ENCODE measurements at regions not wholly inside any gene's neighbourhood (a gene's known extent, or its start where the extent isn't known, plus 50 kb on each side); places are given as distances from the start of the nearest gene placed in this dataset.

DNA sequence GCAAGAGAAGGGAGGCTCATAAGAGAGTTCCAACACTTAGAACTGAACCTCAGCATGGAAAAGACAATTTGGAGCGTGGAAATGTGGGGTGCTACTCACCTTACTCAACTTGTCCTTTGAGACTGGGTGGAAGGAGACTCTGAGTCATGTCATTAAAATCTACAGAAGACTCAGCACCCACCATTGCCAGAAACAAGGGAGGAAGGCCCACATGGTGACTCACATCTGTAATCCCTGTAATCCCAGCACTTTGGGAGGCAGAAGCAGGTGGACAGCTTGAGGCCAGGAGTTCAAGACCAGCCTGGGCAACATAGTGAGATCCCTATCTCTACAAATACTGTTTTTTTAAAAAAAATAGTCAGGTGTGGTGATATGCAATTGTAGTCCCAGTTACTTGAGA is 161.9 kb upstream of the UBE3A start:
- no peak overlapping the region for H3K27ac ChIP-seq (ENCODE audit: low read depth, low read length)
- H3K27me3 ChIP-seq (ENCODE audit: insufficient read depth, low read length) = no peaks in the 10 kb centered on the region
- H3K4me3 ChIP-seq (ENCODE audit: insufficient read depth, low read length) = no peak overlapping the region
- no peaks in the 10 kb centered on the region for H3K79me2 ChIP-seq (ENCODE audit: insufficient read depth, low read length)
- no peak overlapping the region for H3K4me2 ChIP-seq (ENCODE audit: insufficient read depth, low read length)
- DNase-seq (ENCODE audit: insufficient read length, low spot score, missing footprints) = no peak
- no peaks in the 10 kb centered on the region for H4K20me1 ChIP-seq (ENCODE audit: insufficient read depth, low read length)
- no peaks in the 10 kb centered on the region for H3K4me1 ChIP-seq (ENCODE audit: insufficient read depth, low read length)
- no peaks in the 10 kb centered on the region for H3K36me3 ChIP-seq (ENCODE audit: insufficient read depth, low read length)
- TF ChIP-seq, protein P1, sequence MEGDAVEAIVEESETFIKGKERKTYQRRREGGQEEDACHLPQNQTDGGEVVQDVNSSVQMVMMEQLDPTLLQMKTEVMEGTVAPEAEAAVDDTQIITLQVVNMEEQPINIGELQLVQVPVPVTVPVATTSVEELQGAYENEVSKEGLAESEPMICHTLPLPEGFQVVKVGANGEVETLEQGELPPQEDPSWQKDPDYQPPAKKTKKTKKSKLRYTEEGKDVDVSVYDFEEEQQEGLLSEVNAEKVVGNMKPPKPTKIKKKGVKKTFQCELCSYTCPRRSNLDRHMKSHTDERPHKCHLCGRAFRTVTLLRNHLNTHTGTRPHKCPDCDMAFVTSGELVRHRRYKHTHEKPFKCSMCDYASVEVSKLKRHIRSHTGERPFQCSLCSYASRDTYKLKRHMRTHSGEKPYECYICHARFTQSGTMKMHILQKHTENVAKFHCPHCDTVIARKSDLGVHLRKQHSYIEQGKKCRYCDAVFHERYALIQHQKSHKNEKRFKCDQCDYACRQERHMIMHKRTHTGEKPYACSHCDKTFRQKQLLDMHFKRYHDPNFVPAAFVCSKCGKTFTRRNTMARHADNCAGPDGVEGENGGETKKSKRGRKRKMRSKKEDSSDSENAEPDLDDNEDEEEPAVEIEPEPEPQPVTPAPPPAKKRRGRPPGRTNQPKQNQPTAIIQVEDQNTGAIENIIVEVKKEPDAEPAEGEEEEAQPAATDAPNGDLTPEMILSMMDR (IDR thresholded peaks at IDR 0.05; ENCODE audit: extremely low read depth, low read depth, low read length) = no peak
- no peaks in the 10 kb centered on the region for H3K9me3 ChIP-seq (ENCODE audit: low read depth, low read length)
- H2AFZ ChIP-seq (ENCODE audit: low read length) = no peak overlapping the region

GRCh38 chr15:25597571-25597970 is 158.7 kb upstream of the UBE3A start:
- TF ChIP-seq, protein P1 (IDR thresholded peaks at IDR 0.05; ENCODE audit: extremely low read depth, low read depth, low read length) = no peak
- H3K79me2 ChIP-seq (ENCODE audit: insufficient read depth, low read length) = no peaks in the 10 kb centered on the region
- H4K20me1 ChIP-seq (ENCODE audit: insufficient read depth, low read length) = no peaks in the 10 kb centered on the region
- no peak overlapping the region for H3K4me2 ChIP-seq (ENCODE audit: insufficient read depth, low read length)
- H3K9me3 ChIP-seq (ENCODE audit: low read depth, low read length) = no peaks in the 10 kb centered on the region
- no peak overlapping the region for H3K4me3 ChIP-seq (ENCODE audit: insufficient read depth, low read length)
- H2AFZ ChIP-seq (ENCODE audit: low read length) = no peak overlapping the region
- no peaks in the 10 kb centered on the region for H3K36me3 ChIP-seq (ENCODE audit: insufficient read depth, low read length)
- no peaks in the 10 kb centered on the region for H3K4me1 ChIP-seq (ENCODE audit: insufficient read depth, low read length)
- no peak overlapping the region for H3K27ac ChIP-seq (ENCODE audit: low read depth, low read length)
- H3K27me3 ChIP-seq (ENCODE audit: insufficient read depth, low read length) = no peaks in the 10 kb centered on the region
- no peak for DNase-seq (ENCODE audit: insufficient read length, low spot score, missing footprints)

GRCh38 chr15:25596644-25597562 is 158.1 kb upstream of the UBE3A start:
- Histone ChIP-seq H3K4me1 (ENCODE audit: insufficient read depth, low read length) (no peaks in the 10 kb centered on the region), H3K9me3 (ENCODE audit: low read depth, low read length) (no peaks in the 10 kb centered on the region), H3K4me2 (ENCODE audit: insufficient read depth, low read length) (no peak overlapping the region), H2AFZ (ENCODE audit: low read length) (no peak overlapping the region), H3K27me3 (ENCODE audit: insufficient read depth, low read length) (no peaks in the 10 kb centered on the region), H3K4me3 (ENCODE audit: insufficient read depth, low read length) (no peak overlapping the region), H3K79me2 (ENCODE audit: insufficient read depth, low read length) (no peaks in the 10 kb centered on the region), H4K20me1 (ENCODE audit: insufficient read depth, low read length) (no peaks in the 10 kb centered on the region), H3K36me3 (ENCODE audit: insufficient read depth, low read length) (no peaks in the 10 kb centered on the region), H3K27ac (ENCODE audit: low read depth, low read length) (no peak overlapping the region)
- TF ChIP-seq, protein P1 (IDR thresholded peaks at IDR 0.05; ENCODE audit: extremely low read depth, low read depth, low read length) = no peak
- no peak for DNase-seq (ENCODE audit: insufficient read length, low spot score, missing footprints)

- Histone ChIP-seq H2AFZ (ENCODE audit: low read length) (no peak overlapping the region), H3K79me2 (ENCODE audit: insufficient read depth, low read length) (no peaks in the 10 kb centered on the region), H3K4me3 (ENCODE audit: insufficient read depth, low read length) (no peak overlapping the region), H3K9me3 (ENCODE audit: low read depth, low read length) (no peaks in the 10 kb centered on the region), H3K36me3 (ENCODE audit: insufficient read depth, low read length) (no peaks in the 10 kb centered on the region), H3K4me2 (ENCODE audit: insufficient read depth, low read length) (no peak overlapping the region), H3K27me3 (ENCODE audit: insufficient read depth, low read length) (no peaks in the 10 kb centered on the region), H3K27ac (ENCODE audit: low read depth, low read length) (no peak overlapping the region), H3K4me1 (ENCODE audit: insufficient read depth, low read length) (no peaks in the 10 kb centered on the region), H4K20me1 (ENCODE audit: insufficient read depth, low read length) (no peaks in the 10 kb centered on the region)
- TF ChIP-seq, protein P1 (IDR thresholded peaks at IDR 0.05; ENCODE audit: extremely low read depth, low read depth, low read length) = no peak
- DNase-seq (ENCODE audit: insufficient read length, low spot score, missing footprints) = no peak
These were observed 149.0 kb upstream of the UBE3A start for GRCh38 chr15:25587616-25588340.

Measured in osteoblast (primary cell).